T-helper 1 cell (primary cell): ENCODE measurements at regions not wholly inside any gene's neighbourhood (a gene's known extent, or its start where the extent isn't known, plus 50 kb on each side); places are given as distances from the start of the nearest gene placed in this dataset.
"Not testable (repeated sequence)": the region's sequence is repeated elsewhere in the genome, so short reads cannot be mapped to it uniquely, and the experiment has no call there.

Source experiments
- DNase-seq, 5 donors: peaks; one replicate each; pipeline ENCODE4 v3.0.0-alpha.2; 2012 to 2020

GRCh38 chr6:9361749-9362148 lies 926.4 kb upstream of the SLC35B3 start:
- no peak for DNase-seq

GRCh38 chr6:9360881-9361280 lies 925.5 kb upstream of the SLC35B3 start:
- DNase-seq, result no peak

- DNase-seq, result no peak
Observed at GRCh38 chr6:9347608-9348007, 912.3 kb upstream of the SLC35B3 start.

GRCh38 chr6:9346923-9347322 lies 911.6 kb upstream of the SLC35B3 start:
- no peak for DNase-seq

GRCh38 chr6:9335431-9335830 lies 900.1 kb upstream of the SLC35B3 start:
- DNase-seq, result no peak

- DNase-seq, result no peak
Observed at GRCh38 chr6:9334979-9335378, 899.6 kb upstream of the SLC35B3 start.

GRCh38 chr6:9332241-9332780 lies 897.0 kb upstream of the SLC35B3 start:
- DNase-seq, result no peak

GRCh38 chr6:9316831-9317230 lies 881.5 kb upstream of the SLC35B3 start:
- no peak for DNase-seq

- DNase-seq, result no peak
Observed at GRCh38 chr6:9315966-9316650, 880.8 kb upstream of the SLC35B3 start.

GRCh38 chr6:9308284-9308683 lies 872.9 kb upstream of the SLC35B3 start:
- no peak for DNase-seq

GRCh38 chr6:9307786-9308185 lies 872.4 kb upstream of the SLC35B3 start:
- DNase-seq, result no peak

- no peak for DNase-seq
Observed at GRCh38 chr6:9307187-9307586, 871.8 kb upstream of the SLC35B3 start.

GRCh38 chr6:9295644-9296043 lies 860.3 kb upstream of the SLC35B3 start:
- no peak for DNase-seq

- DNase-seq, result no peak
Observed at GRCh38 chr6:9292975-9293374, 857.6 kb upstream of the SLC35B3 start.

GRCh38 chr6:9290342-9290741 lies 855.0 kb upstream of the SLC35B3 start:
- not testable (repeated sequence) for DNase-seq

- no peak for DNase-seq
Observed at GRCh38 chr6:9272671-9273070, 837.3 kb upstream of the SLC35B3 start.

GRCh38 chr6:9266741-9267140 lies 831.4 kb upstream of the SLC35B3 start:
- DNase-seq, result no peak

GRCh38 chr6:9257215-9257614 lies 821.9 kb upstream of the SLC35B3 start:
- DNase-seq, result no peak

GRCh38 chr6:9254251-9254650 lies 818.9 kb upstream of the SLC35B3 start:
- DNase-seq, result no peak

GRCh38 chr6:9252799-9253198 lies 817.5 kb upstream of the SLC35B3 start:
- DNase-seq, result no peak

- no peak for DNase-seq
Observed at GRCh38 chr6:9250852-9251251, 815.5 kb upstream of the SLC35B3 start.

GRCh38 chr6:9248133-9248532 lies 812.8 kb upstream of the SLC35B3 start:
- no peak for DNase-seq

- no peak for DNase-seq
Observed at GRCh38 chr6:9240861-9241260, 805.5 kb upstream of the SLC35B3 start.

- DNase-seq, result no peak
Observed at GRCh38 chr6:9236443-9236842, 801.1 kb upstream of the SLC35B3 start.

GRCh38 chr6:9233686-9234085 lies 798.3 kb upstream of the SLC35B3 start:
- DNase-seq, result no peak
